ENCODE measurements at regions not wholly inside any gene's neighbourhood (a gene's known extent, or its start where the extent isn't known, plus 50 kb on each side); places are given as distances from the start of the nearest gene placed in this dataset.

- no peak for DNase-seq (ENCODE audit: low read depth)
Observed at GRCh38 chr12:111038941-111039340, 118.6 kb upstream of the MYL2 start.

GRCh38 chr12:111038077-111038476, 117.7 kb upstream of the MYL2 start:
- DNase-seq (ENCODE audit: low read depth), result no peak

GRCh38 chr12:111037047-111037446, 116.7 kb upstream of the MYL2 start:
- no peak for DNase-seq (ENCODE audit: low read depth)

- DNase-seq (ENCODE audit: low read depth), result no peak
Observed at GRCh38 chr12:111035578-111036301, 115.4 kb upstream of the MYL2 start.

GRCh38 chr12:111034886-111035577, 114.7 kb upstream of the MYL2 start:
- no peak for DNase-seq (ENCODE audit: low read depth)

GRCh38 chr12:111034083-111034885, 113.9 kb upstream of the MYL2 start, which contains the start of gene CUX2:
TSS of gene CUX2 (plus strand) at chr12:111034165.
- no peak for DNase-seq (ENCODE audit: low read depth)

GRCh38 chr12:111033281-111034082, 113.1 kb upstream of the MYL2 start:
- DNase-seq (ENCODE audit: low read depth), result no peak

GRCh38 chr12:111032591-111032919, 112.2 kb upstream of the MYL2 start:
- no peak for DNase-seq (ENCODE audit: low read depth)

GRCh38 chr12:111031916-111032590, 111.7 kb upstream of the MYL2 start:
- DNase-seq (ENCODE audit: low read depth), result no peak

GRCh38 chr12:111030800-111031199, 110.4 kb upstream of the MYL2 start:
- no peak for DNase-seq (ENCODE audit: low read depth)

GRCh38 chr12:111029732-111030131, 109.4 kb upstream of the MYL2 start:
- DNase-seq (ENCODE audit: low read depth), result no peak

- DNase-seq (ENCODE audit: low read depth), result no peak
Observed at GRCh38 chr12:111029305-111029704, 108.9 kb upstream of the MYL2 start.

- no peak for DNase-seq (ENCODE audit: low read depth)
Observed at GRCh38 chr12:111028830-111029229, 108.5 kb upstream of the MYL2 start.

- DNase-seq (ENCODE audit: low read depth), result no peak
Observed at GRCh38 chr12:111027431-111027830, 107.1 kb upstream of the MYL2 start.

GRCh38 chr12:111025792-111026430, 105.5 kb upstream of the MYL2 start:
- no peak for DNase-seq (ENCODE audit: low read depth)

GRCh38 chr12:111025301-111025700, 104.9 kb upstream of the MYL2 start:
- DNase-seq (ENCODE audit: low read depth), result no peak

- no peak for DNase-seq (ENCODE audit: low read depth)
Observed at GRCh38 chr12:111024205-111024801, 103.9 kb upstream of the MYL2 start.

GRCh38 chr12:111022386-111022785, 102.0 kb upstream of the MYL2 start:
- no peak for DNase-seq (ENCODE audit: low read depth)

GRCh38 chr12:111014547-111014946, 94.2 kb upstream of the MYL2 start:
- DNase-seq (ENCODE audit: low read depth), result no peak

GRCh38 chr12:111012918-111013317, 92.5 kb upstream of the MYL2 start:
- no peak for DNase-seq (ENCODE audit: low read depth)
